GM23248 (cell line): ENCODE measurements at regions not wholly inside any gene's neighbourhood (a gene's known extent, or its start where the extent isn't known, plus 50 kb on each side); places are given as distances from the start of the nearest gene placed in this dataset.

ENCODE experiments used
- EZH2 ChIP-seq: fragments of 200-600 bp; sonication (generic); IDR thresholded peaks from 2 replicates; pipeline ENCODE4 v1.6.1; 2018; ENCODE audit warnings: antibody characterized with exemption, mild to moderate bottlenecking; ENCODE audit not compliant: insufficient read depth, poor library complexity, severe bottlenecking
- EZH2phosphoT487 ChIP-seq: fragments of 200-600 bp; sonication (generic); IDR thresholded peaks from 2 replicates; pipeline ENCODE4 v1.6.1; 2018; ENCODE audit warnings: antibody characterized with exemption, moderate library complexity, mild to moderate bottlenecking, low read depth; ENCODE audit not compliant: insufficient read depth

GRCh38 chr3:194817592-194817930, 131.9 kb downstream of the FAM43A start:
- TF ChIP-seq EZH2, result no peak
- TF ChIP-seq EZH2phosphoT487, result no peak
